Right kidney (tissue), 1 donor: ENCODE measurements at regions not wholly inside any gene's neighbourhood (a gene's known extent, or its start where the extent isn't known, plus 50 kb on each side); places are given as distances from the start of the nearest gene placed in this dataset.
"Not testable (repeated sequence)": the region's sequence is repeated elsewhere in the genome, so short reads cannot be mapped to it uniquely, and the experiment has no call there.

Experiments
- DNase-seq: peaks from one replicate; pipeline ENCODE4 v3.0.0-alpha.2; 2016

GRCh38 chr16:18263046-18263445 is 73.5 kb downstream of the NPIPA8 start:
- not testable (repeated sequence) for DNase-seq

- not testable (repeated sequence) for DNase-seq
These were observed 74.7 kb downstream of the NPIPA8 start for GRCh38 chr16:18261848-18262247.

- DNase-seq: not testable (repeated sequence)
These were observed 76.9 kb downstream of the NPIPA8 start for GRCh38 chr16:18259496-18260176.

- not testable (repeated sequence) for DNase-seq
These were observed 83.6 kb downstream of the NPIPA8 start for GRCh38 chr16:18252943-18253342.

- not testable (repeated sequence) for DNase-seq
These were observed 106.0 kb downstream of the NPIPA8 start for GRCh38 chr16:18230505-18230904.

- DNase-seq: not testable (repeated sequence)
These were observed 114.2 kb downstream of the NPIPA8 start for GRCh38 chr16:18222054-18223009.

- DNase-seq: not testable (repeated sequence)
These were observed 118.8 kb downstream of the NPIPA8 start for GRCh38 chr16:18217741-18218140.

- DNase-seq: not testable (repeated sequence)
These were observed 119.7 kb downstream of the NPIPA8 start for GRCh38 chr16:18216814-18217213.

- DNase-seq: not testable (repeated sequence)
These were observed 122.7 kb downstream of the NPIPA8 start for GRCh38 chr16:18213810-18214209.

GRCh38 chr16:18211505-18211904 is 125.0 kb downstream of the NPIPA8 start:
- DNase-seq: not testable (repeated sequence)

GRCh38 chr16:18204786-18205185 is 131.8 kb downstream of the NPIPA8 start:
- DNase-seq: not testable (repeated sequence)

GRCh38 chr16:18204309-18204708 is 132.2 kb downstream of the NPIPA8 start:
- DNase-seq: not testable (repeated sequence)

- DNase-seq: not testable (repeated sequence)
These were observed 135.0 kb downstream of the NPIPA8 start for GRCh38 chr16:18201511-18201910.

- not testable (repeated sequence) for DNase-seq
These were observed 144.1 kb downstream of the NPIPA8 start for GRCh38 chr16:18192389-18192788.

GRCh38 chr16:18190179-18190578 is 146.4 kb downstream of the NPIPA8 start:
- DNase-seq: not testable (repeated sequence)

- not testable (repeated sequence) for DNase-seq
These were observed 151.8 kb downstream of the NPIPA8 start for GRCh38 chr16:18184755-18185154.

GRCh38 chr16:18181028-18181427 is 155.5 kb downstream of the NPIPA8 start:
- not testable (repeated sequence) for DNase-seq

- DNase-seq: not testable (repeated sequence)
These were observed 162.5 kb downstream of the NPIPA8 start for GRCh38 chr16:18173945-18174497.

- not testable (repeated sequence) for DNase-seq
These were observed 174.2 kb downstream of the NPIPA8 start for GRCh38 chr16:18162293-18162692.

GRCh38 chr16:18161224-18161623 is 175.3 kb downstream of the NPIPA8 start:
- DNase-seq: not testable (repeated sequence)

- DNase-seq: not testable (repeated sequence)
These were observed 177.4 kb downstream of the NPIPA8 start for GRCh38 chr16:18159185-18159584.

- DNase-seq: not testable (repeated sequence)
These were observed 178.7 kb downstream of the NPIPA8 start for GRCh38 chr16:18157854-18158253.

- DNase-seq: not testable (repeated sequence)
These were observed 183.7 kb downstream of the NPIPA8 start for GRCh38 chr16:18152832-18153231.
